ENCODE measurements at regions not wholly inside any gene's neighbourhood (a gene's known extent, or its start where the extent isn't known, plus 50 kb on each side); places are given as distances from the start of the nearest gene placed in this dataset.
"Not testable (repeated sequence)": the region's sequence is repeated elsewhere in the genome, so short reads cannot be mapped to it uniquely, and the experiment has no call there.

DNA sequence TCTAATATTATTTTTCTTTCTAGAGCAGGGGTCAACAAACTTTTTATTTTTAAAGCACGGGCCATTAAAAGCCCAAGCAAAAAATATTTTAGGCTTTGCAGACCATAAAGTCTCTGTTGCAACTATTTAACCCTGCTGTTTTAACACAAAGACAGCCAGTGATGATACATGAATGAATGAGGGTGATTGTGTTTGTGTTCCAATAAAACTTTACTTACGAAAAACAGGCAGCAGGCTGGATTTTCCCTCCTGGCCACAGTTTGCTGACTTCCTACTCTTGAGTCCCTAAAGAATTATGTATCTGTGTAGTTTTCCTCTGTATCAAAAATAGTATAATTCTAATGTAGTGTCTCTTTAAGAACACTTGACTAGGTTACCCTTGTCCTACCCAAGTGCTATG is 402.0 kb downstream of the ADCYAP1 start:
- DNase-seq, result no peak

- DNase-seq, result no peak
Measured at GRCh38 chr18:1308686-1309085, 404.0 kb downstream of the ADCYAP1 start.

DNA sequence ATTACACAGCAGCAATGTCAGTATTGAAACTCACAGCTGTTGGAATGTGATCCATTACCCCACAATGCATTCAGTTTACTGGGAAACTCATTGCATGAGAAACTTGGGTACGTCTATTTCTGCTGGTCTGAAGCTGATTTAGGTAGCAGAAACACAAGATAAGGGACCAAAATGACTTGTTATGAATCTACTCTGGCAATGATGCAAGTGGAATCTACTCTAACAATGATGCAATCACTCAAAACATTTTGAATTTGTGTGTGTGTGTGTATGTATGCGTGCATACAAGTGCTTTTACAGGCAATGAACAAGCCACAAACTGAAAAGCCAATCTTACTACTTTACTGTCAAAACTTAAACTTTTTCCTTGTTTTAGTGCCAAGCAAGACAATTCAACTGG is 406.7 kb downstream of the ADCYAP1 start:
- DNase-seq, result no peak

- DNase-seq, result not testable (repeated sequence)
Measured at GRCh38 chr18:1335345-1335744, 430.7 kb downstream of the ADCYAP1 start.

DNA sequence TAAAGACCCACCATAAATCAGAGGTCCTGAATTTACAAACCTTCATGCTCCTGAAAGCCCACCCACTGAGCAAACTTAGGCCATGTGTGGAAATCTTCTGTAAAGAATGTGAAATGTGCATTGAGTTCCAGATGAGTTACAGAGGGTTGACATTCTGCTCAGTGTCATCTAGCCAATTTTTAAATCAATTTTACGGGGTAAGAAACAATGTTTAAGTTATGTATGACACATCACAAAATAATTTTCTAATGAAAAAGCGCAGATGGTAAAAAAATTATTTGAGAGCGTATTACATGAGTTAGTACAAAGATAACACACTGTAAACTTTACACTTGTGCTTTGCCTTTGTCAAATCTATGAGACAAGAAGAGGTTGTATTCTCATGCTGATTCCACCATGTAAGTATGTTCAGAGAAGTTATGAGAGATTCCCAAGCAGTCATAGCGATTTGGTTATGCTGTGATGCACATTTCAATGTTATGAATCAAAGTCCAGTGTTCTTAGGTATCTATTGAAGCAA is 446.3 kb downstream of the ADCYAP1 start:
- DNase-seq, result no peak

DNA sequence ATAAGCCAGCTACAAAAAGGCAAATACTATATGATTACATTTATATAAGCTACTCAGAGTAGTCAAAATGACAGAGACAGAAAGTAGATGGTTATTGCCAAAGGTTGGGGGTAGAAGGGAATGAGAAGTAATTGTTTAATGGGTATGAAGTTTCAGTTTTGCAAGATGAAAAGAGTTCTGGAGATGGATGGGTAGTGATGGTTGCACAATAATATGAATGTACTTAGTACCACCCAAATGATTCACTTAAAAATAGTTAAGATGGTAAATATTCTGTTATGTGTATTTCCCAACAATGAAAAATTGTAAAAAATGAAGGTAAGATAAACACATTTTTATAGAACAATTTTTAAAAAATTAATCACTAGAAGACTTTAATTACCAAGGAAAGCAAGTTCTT is 448.4 kb downstream of the ADCYAP1 start:
- DNase-seq, result no peak

DNA sequence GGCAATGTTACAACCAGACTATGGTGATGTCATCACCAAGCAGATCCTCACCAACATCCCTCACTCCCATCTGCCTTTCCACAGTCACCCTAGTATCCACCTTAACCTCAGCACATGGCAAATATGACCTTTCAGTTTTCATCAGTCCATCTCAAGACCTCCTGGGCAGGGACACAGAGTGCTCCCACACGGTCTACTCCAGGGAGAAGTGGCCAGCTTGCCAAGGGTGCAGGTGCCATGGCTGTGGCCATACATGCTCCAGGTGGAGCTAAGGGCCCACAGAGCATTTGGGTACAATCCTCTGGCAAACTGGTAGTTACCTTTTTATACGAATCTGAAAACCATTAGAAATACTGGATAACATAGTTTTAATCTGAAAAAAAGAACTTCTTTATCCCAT is 453.1 kb downstream of the ADCYAP1 start:
- DNase-seq, result no peak

DNA sequence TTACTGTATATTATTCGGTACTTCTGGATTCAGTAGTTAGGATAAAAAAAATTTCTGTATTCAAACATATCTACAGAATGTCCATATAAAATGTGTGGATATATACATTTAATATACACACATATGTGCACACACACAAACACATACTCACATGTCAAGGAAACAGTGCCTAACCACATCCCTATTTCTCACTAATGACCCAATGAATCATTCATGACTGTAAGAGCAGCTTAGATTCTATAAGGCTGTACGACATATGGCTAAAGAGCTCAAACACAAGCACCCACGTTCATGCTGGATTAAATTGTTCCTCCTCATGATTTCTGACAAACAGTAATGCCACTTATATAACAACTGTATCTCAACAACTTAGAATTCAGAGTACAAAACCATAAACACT is 457.3 kb downstream of the ADCYAP1 start:
- DNase-seq, result no peak

DNA sequence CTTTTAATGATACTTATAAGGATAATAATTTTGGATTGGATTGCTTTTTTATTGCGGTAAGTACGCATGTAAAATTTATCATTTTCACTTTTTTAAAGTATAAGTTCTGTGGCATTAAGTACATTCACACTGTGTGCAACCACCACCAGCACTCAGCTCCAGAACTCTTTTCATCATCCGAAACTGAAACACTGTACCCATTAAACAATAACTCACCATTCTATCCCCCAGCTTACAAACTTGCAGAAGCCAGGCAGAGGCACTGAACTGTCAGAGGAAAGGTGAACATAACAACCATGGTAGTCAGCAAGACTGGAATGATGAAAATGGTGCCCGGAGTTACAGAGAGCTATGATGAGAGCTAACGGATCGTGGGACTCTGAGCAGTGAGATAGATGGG is 465.9 kb downstream of the ADCYAP1 start:
- DNase-seq, result no peak

GRCh38 chr18:1371724-1372123 is 467.1 kb downstream of the ADCYAP1 start:
- no peak for DNase-seq

DNA sequence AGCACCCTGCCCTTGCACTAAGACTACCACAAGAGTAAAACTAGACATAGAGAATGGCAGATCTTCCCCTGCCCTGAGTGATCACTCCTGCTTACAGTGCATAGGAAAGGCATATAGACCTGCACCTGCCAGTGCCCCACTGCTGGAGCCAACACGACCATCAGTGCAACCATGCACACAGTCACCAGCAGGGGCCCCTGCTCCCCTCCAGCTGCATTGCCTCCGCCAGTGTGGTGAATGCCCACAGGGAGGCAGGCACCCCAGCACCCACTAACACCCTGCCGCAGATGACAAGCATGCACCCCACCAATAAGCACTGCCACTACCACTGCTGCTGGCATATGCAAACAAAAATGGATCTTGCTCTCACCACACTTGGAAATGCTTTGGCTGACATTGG is 478.8 kb downstream of the ADCYAP1 start:
- DNase-seq, result no peak

GRCh38 chr18:1388468-1388867 is 483.8 kb downstream of the ADCYAP1 start:
- not testable (repeated sequence) for DNase-seq

DNA sequence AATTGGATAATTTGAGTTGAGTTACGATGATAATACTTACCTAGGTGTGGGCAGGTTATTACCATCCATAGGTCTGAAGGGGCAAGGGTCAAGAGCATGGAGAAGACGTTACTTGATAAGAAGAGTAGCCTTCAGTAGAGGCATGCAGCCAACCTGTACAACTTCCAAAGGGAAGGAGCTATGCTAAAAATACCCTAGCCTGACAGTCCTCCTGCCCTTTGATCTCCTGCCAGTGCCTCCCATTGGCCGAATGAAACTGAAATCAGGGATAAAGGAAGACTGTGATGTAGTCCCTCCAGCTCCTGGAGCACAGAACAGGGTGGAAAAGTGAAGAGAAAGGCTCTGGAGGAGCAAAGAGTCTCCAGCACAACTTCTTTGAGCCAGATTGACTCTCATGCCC is 487.4 kb downstream of the ADCYAP1 start:
- DNase-seq, result no peak

DNA sequence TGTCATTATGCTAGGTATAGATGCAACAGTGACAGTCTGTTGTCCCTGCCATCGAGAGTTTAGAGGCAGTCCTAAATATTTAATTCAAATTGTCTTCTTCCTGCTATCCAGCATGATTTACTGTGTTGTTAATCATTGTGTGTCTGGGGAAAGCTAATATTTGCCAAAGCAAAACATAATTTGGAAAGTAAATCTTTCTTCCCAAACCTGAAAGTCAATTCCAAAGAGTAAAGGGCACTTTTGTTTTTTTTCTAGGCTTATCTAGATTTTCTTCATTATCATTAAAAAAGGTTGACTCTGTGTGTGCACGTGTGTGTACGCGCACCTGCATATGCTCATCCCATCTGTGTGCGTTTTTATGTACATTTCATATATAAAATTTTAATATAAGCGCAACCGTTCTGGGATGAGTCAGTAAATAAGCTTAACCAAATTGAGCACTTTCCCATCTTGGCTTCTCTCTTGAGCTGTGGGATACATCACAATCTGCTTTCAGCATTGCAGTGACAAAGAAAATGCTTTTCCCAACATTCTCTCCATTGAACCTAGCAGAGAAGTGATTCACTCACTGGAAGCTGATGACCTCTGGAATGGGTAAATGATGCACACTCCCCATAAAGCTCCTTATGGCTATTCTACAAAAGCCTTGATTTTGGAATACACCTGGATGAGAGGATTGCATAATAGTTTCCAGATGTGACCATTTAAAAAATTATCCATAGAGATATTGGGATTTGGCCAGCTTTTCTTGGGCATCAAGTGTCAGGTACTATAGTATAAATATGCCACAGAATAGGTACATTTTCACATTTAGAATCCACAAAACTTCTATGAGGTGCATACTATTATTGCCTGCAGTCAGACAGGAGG is 488.4 kb downstream of the ADCYAP1 start:
- no peak for DNase-seq

DNA sequence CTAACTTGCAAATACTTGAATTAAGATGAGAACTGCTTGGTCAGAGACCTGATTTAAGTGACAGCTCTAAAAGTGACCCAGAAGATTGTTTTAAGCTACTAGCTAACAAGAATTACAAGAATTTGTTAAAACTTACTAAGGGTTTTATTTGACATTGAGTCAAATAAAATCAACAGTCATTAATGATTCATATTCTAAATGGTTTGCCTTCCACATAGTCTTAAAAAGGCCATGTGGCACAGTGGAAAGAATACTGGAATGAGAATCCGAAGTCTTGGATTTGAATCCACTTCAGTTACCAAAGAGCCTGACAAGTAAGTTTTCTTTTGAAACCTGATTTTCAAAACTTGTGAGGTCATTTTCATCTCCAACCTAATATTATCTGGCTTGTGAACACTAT is 489.3 kb downstream of the ADCYAP1 start:
- no peak for DNase-seq

DNA sequence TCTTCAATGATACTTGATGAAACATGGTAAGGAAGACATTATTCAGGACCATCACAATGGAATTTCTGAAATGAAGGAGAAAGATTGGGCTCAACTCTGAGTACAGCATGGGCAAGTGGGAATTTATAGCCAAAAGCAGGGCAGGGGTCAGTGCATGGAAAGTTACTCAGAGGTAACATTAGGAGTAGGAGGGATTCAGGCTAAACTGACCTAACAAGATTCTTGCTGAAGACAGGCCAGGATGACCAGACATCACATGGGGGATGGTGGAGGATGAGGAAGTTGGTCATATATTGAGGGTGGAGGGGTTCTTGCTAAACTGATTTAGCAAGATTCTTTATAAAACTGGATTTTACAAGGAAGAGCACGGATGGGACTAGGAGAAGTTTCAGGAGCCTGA is 489.8 kb downstream of the ADCYAP1 start:
- no peak for DNase-seq

DNA sequence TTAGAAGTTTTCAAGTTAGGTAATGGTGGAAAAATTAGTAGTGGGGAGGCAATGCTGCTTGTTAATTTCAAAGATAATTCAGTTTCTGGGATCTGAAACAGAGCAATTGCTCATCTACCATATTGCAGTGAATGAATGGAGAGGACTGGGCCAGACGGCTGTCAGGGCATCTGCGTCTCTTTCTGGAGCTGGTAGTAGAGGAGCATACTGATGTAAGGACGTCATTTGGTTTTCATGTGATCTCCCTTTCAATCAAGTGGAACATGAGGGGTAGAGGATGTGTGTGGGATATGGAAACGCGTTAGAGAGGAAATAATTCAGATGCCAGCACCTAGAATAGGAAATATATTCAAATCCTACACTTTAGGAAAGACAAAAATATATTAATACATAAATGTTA is 490.3 kb downstream of the ADCYAP1 start:
- DNase-seq, result no peak

GRCh38 chr18:1408376-1408775 is 503.7 kb downstream of the ADCYAP1 start:
- no peak for DNase-seq

DNA sequence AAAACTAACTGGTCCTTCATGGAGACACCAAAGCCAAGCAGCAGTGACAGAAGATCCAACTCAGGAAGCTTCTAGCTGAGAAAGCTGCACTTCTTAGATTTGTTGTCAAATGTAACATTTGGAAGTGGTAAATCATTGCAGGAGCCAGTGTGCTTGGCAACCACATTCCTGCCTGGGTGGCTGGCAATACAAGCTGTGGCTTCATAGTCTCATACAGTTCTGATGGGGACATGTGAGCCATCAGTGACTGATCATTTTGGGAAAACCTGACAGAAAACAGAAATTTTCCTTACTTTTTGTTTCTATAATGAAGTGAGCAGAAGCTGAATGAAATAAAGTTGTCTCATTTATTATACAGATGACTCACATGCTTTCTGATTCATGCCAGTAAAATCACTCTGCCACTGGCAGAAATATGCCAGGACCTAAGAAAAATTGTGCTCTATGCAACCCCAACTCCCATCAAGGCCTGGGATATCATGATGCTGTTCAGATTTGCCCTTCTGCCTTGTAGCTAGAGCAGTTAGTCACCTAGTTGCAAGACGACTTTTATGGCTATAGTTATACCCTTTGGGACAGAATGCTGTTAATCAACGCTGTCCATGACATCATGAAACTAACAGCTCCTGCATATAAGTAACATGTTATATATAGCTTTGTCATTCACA is 508.1 kb downstream of the ADCYAP1 start:
- DNase-seq, result no peak

DNA sequence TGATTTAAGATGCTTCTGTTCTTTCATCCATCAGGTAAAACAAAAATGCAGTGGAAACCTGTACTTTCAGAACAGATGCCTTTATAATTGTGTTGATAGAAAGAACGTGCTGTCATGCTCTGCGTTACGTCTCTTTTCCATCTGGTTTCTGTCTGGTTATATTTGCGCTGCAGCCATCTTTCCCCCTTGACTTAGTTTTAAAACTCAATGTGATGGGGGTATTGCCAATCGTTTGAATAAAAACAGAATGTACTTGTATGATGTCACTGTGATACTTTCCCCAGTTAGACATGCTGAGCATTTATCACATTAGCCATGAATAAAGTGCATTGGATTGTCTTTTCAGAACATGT is 508.6 kb downstream of the ADCYAP1 start:
- DNase-seq, result no peak

GRCh38 chr18:1416074-1416473 is 511.4 kb downstream of the ADCYAP1 start:
- DNase-seq, result no peak

DNA sequence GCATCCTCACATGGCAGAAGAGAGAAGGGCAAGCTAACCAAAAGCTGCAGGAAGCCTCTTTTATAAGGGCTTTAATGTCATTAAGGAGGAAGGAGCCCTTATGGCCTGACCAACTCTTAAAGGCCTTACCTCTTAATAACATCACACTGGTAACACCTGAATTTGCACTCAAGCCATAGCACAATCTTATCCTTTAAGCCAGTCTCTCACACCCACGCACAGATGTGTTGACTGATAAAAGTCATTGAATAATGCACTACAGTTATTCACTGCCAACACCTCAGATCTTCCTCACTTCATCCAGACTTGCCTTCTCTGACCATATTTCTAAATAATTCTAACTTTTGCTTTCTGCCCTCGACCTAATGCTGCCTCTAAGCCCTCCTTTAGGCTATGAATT is 516.8 kb downstream of the ADCYAP1 start:
- no peak for DNase-seq

DNA sequence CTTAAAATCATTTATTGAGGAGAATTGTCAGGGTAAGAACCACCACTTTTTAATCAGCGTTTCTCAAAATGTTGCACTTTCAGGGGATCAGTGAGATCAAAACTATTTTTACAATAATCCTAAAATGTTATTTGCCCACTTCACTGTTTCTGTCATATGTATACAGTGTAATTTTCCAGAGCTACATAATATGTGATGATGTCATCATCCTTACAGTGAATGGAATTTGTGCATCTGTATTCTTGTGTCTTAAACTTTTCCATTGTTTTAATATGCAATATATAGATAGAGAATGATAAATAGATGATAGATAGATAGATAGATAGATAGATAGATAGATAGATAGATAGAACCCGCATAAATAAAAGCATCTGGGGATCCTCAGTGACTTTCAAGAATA is 518.0 kb downstream of the ADCYAP1 start:
- no peak for DNase-seq

DNA sequence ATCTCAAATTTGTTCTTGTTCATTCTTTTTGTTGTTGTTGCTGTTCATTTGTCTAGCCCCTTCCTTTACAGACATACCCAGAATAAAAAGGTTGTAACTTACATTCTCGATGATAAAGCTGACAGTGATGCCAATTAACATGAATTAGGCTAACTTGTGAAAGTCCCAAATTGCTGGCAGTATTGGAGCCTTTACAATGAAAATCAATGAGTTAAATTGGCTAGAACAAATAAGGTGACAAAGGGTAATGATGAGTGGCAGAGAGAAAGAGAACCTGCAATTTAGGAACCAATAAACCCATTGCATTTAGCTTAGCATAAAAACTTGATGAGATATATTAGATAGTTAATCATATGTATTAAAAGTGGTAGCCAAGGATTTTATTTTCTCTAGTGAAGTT is 521.0 kb downstream of the ADCYAP1 start:
- DNase-seq, result no peak

DNA sequence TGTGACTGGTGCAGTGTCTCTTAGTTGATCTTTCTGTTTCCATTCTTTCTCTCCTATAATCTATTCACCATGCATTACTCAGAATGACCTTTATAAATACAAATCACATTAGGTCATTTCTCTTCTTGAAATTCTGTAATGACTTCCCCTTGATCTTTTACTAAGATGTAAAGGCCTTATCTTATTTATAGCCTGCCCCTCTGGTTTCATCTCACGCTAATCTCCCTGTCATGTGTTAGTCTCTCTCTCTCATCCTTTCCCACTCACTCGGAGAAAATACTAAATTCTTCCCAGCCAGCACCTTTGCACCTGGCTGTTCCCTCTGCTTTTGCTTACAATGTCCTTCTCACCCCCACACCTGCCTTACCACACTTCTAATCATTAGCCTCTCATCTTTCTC is 530.8 kb downstream of the ADCYAP1 start:
- DNase-seq, result no peak

Measured in RPMI8226 (cell line).